GM18498 (cell line): ENCODE measurements at regions not wholly inside any gene's neighbourhood (a gene's known extent, or its start where the extent isn't known, plus 50 kb on each side); places are given as distances from the start of the nearest gene placed in this dataset.
"Not testable (repeated sequence)": the region's sequence is repeated elsewhere in the genome, so short reads cannot be mapped to it uniquely, and the experiment has no call there.

Source experiments
- ATAC-seq: cut with Tn5 transposase; IDR thresholded peaks from one replicate; pipeline ENCODE4 v1.9.1; 2021; ENCODE audit warnings: mild to moderate bottlenecking, moderate library complexity; ENCODE audit not compliant: unreplicated experiment

DNA sequence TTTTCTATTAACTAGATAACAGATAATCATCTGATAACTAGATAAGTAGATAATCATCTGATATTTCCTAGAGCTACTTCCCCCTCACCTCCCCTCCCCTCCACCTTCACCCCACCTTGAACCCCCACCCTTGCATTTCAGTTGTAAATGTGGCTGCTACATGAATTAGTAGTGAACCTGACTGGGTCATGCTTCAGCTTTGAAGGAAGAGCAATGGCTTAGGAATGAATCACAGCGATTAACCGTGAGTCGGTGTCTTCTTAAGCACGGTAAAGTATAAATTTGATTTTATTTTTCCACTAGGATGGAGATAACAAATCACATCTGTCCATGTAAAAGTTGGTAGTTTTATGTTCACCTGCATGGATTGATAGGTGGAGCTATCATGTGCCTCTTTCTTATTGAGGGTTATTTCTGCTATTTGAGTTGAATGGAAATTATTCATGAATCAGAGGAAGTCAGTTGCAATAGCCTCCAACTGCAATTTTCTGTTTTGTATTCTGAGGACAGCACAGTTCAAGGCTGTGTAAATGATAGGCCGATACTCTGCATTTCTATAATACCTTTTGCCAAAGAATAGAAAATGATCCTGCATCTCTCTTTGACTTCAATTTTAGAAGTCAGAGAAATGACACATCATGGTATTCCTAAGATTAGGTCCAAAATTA, 235.0 kb downstream of the PTGER3 start:
- ATAC-seq: no peak

DNA sequence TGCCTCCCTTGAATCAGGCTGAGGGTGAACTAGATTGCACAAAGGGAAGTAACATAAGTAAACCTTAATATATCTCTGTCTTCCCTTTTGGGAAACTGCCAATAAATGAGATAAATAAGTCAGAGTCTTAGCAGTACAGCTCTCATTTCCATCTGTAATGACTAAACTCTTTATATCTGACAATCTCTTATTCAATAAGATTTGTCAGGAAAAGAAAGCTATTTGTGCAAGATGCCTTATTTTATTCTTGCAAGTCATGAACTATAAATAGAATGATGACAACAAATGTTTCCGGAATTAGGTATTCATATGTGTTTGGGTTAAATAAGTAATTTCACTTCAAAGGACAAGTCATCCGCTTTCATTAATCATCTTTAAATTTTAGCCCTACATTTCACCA, 229.2 kb downstream of the PTGER3 start:
- ATAC-seq: no peak

DNA sequence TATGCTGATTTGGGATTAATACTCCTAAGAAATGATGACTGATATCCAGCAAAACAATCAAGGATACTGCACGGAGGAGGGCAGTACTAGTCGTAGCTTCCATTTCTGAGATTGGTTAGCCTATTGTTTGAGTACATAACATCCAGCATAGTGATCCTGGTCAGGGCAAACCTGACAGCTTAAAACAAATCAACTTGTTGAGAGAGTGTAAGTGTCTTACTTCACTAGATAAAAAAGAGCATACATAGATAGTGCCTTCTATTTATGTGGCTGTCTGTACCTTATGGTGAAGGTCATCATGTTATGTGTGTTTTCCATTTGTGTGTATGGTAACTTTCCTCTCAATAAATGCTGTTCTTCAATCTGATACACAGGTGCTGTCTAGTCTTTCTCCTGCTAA, 228.4 kb downstream of the PTGER3 start:
- no peak for ATAC-seq

DNA sequence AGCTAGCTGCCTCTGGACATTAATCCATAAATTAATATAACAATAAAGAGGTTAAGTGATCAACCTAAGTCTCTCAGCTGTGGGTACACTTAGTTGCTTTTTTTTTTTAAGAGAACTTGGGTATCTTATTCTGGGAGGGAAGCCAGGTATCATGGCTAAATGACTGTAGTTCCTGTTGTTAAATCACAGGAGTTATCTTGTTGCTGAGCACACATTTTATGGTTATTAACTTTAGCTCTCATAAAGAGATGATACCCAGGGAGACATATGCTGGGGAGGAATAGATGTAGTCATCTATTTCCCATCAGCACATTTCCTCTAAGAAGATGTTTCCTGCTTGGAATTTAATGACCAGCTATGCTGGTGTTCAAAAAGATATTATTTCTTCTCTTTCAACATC, 227.8 kb downstream of the PTGER3 start:
- ATAC-seq: no peak

DNA sequence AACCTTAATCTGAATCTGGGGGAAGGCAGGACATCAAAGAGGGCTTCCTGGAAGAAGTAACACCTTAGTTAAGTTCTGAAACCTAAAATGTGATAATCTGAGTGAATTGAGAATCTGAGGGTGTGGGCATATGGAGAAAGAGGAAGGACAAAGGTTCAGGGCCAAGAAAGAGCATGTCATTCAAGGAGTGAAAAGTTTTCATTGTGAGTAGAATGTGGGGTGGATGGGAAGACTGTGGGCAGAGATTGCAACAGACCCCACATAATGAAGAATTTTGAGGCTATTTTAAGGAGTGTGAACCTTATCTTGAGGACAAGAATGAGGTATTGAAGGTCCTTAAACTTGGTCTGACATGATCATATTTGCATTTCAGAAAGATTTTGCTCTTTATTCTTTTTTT, 227.2 kb downstream of the PTGER3 start:
- no peak for ATAC-seq

DNA sequence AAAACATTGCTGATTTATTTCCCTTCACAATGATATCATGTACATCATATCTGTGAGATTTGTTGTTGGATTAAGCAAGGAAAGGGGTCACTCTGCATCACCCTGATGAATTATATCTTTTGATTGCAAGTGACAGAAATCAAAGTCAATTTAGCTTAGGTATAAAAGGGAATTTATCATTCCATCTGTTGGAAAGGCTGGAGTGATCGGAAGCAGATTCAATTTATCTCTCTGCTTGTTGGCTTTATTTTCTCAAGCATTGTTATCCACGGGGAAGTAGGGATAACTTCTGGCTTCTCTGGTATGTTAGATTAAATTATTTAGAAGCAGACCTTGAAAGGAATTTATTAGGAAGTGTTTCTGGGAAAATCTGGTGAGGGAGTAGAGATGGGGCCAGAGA, 226.6 kb downstream of the PTGER3 start:
- no peak for ATAC-seq

DNA sequence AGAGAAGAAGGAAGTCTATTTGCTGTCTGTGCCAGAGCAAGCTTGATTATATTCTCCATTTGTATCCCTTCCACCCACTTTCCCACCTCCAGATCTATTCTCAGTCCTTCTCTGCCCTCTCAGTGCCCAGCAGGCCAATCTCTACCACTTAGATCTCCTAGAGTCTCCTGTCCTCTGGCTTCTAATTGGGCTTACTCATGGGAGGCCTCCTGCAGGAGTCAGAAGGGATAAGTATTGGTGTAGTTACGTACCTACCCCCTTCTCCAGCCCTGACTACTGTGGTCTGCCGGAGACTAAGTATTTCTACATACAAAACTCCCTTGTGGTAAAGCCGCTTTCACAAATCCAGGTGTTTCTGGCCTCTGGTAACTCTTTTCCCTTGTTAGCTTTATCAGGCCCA, 221.2 kb downstream of the PTGER3 start:
- no peak for ATAC-seq

DNA sequence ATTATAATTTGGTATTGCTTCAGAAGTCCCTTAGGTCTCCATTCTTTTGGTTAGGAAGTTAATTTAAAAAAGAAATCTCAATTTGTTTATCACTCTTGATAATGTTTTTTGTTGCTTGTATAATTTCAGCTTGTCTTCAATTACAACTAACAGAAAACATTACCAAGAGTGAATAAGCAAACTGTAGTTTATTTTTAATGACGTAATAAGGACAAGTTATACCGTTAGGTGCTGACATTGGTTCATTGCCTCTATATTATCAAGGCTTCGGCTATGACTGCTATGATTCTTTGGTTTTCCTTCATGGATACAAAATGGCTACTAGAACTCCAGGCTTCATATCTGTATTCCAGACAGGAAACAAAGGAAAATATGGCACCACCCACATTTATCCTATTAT, 220.6 kb downstream of the PTGER3 start:
- no peak for ATAC-seq

DNA sequence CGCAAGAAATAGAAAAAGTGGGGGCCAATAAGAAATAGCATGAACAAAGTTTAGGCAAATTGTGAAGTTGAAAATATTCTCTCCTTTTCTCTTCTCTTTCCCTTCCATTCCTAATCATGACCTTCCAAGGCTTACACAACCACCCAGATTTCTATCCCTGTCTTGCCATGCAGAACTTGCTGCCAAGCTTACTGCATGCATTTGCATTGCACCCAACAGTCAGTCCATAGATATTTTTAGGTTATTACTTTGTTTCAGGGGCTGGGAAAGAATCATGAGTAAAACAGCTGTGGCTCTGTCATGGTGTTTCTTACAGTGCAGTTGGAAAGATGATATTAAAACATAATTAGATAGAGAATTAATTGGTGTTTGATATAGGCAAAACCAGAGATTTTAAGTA, 219.4 kb downstream of the PTGER3 start:
- ATAC-seq: no peak

DNA sequence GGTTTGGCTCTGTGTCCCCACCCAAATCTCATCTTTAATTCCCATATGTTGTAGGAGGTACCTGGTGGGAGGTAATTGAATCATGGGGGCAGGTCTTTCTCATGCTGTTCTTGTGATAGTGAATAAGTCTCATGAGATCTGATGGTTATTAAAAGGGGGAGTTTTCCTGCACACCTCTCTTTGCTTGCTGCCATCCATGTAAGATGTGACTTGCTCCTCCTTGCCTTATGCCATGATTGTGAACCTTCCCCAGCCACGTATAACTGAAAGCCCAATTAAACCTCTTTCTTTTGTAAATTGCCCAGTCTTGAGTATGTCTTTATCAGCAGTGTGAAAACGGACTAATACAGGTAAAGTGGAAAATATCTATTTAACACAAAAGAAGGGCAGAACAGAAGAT, 213.3 kb downstream of the PTGER3 start:
- not testable (repeated sequence) for ATAC-seq

DNA sequence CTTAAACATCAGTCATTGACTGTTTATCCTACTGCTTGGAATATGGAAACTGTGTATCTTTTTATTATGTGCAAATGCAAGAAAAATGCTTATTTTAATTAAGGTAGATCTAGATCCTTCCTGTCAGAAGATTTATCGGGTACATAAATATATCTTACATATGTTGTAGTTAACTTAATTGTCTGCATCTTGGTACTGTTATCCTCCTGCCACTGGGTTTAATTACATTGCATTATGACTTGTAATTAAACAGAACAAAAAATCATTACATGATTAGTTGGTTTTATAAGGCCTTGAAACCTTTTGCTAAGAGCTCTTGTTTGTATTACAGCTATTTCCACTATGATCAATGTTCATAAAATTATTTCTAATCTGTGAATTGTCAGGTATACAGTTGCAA, 211.2 kb downstream of the PTGER3 start:
- no peak for ATAC-seq

DNA sequence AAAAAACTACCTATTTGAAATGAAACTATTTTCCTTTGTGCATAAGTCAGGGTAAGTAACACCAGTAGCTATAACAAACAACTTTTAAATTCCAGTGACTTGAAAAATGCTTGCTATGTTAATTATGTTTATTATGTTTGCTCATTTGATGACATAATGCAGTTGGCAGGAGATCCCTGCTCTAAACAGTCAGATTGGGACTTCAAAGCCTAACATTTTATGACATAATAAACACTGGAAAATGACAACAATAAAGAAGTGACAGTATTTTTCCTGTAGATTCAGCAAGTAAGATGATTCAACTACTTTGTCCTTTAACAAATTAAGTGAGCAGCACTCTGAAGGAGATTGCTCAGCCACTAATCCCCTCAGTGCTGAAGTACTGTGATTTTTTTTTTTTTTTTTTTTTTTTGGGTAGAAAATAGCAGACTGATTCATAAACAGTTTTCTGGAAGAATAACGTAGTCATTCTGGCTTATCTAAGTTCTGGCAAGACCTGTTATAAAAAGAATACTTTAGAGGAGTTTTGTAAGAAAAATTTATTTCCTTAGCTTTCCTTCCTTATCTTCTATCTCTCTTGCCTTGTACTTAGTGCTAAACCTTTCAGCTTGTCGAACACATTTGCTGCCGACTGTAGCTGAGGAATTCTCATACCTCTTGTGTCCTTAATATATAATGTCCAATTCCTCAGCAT, 207.2 kb downstream of the PTGER3 start:
- ATAC-seq: no peak

DNA sequence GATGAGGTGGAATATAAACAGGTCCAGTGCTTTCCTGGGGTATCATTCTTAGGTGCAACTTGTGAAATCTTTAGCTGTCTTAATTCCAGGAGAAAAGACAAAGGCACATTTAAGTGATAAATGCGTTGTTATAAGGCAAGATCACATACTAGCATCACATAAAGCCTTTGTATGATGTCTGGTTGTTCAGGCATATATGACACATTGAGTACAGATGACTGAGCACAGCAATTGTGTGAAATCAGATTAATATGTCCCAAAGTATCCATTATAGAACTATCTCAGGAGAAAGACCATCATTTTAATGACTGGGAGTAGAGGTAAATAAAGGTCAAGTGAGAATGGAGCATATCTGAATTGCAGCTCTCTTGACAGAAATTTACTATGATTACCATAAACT, 205.1 kb downstream of the PTGER3 start:
- no peak for ATAC-seq

DNA sequence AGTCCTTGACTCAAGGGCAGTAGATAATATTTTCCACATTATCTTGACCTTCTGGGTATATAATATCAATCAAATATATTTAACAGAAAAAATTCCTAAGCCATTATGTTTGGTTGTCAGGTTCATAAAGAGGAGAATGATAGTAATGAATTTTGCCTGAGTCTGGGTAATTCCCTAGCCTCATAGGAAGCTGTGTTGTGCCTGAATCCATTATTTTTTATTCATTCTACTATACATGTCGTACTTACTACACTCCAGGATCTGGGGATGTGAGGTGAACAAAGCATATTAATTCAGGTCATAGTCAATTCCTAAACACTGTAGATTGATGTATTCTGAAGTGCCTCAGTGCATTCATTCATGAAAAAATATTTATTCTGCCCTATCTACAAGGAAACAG, 204.2 kb downstream of the PTGER3 start:
- ATAC-seq: no peak

DNA sequence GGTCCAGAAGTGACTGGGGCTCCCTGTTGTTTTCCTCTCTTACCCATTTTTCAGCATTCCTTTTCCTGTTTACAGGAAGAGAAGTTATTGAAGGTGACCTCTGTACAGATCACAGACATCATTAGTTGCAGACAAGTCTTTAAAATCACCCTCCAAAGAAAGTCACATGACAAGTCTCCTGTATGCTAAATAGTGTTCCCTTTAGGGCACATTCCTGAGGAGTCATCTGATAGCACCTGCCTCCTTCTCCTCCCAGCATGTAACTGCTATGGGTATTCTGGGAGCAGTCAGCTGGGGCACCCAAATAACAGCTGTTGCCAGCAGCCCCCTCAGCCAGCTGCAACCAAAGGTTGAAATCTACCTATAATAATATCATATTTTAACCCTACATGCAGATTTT, 200.6 kb downstream of the PTGER3 start:
- no peak for ATAC-seq

DNA sequence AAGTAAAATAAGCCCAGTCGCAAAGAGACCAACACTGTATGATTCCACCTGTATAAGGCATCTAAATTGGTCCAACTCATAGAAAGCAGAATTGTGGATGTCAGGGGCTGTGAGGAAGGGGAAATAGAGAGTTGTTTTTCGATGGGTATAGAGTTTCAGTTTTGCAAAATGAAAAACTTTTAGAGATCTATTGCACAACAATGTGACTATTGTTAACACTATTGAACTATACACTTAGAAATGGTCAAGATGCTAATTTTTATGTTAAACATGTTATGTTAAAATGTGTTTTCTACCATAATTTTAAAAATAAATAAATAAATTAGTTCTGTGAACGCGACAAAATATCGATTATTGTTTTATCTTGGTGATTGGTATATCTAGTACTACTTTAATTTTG, 192.4 kb downstream of the PTGER3 start:
- ATAC-seq: no peak

DNA sequence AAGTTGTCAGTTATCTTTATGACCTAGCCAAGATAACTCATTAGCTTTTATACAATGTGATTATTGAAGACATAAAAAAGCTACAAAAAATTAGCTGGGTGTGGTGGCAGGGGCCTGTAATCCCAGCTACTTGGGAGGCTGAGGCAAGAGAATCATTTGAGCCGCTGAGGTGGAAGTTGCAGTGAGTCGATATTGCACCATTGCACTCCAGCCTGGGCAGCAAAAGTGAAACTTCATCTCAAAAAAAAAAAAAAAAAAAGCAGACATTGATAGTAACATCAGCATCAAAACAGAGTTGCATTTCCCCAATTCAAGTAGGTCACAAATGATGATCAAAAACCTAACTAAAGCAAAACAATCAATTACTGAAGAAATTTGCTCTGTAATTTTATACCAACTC, 191.4 kb downstream of the PTGER3 start:
- no peak for ATAC-seq

DNA sequence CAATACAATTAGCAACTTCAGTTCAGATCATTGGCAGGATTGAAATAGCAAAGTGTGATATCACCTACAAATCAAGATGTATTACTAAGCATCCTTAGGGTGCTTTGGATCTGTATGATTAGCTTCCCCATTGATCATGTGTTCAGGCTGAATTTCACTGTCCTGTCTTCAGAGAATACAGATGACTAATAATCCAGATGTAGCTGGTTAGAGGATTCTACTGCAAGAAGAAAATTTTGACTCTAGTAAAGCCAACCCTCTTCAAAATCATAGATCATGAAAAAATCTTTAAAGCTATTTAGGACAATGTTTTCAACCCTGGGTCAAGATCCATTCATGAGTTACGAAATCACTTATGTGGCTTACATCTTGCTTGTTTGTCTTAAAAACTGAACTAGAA, 184.4 kb downstream of the PTGER3 start:
- no peak for ATAC-seq

DNA sequence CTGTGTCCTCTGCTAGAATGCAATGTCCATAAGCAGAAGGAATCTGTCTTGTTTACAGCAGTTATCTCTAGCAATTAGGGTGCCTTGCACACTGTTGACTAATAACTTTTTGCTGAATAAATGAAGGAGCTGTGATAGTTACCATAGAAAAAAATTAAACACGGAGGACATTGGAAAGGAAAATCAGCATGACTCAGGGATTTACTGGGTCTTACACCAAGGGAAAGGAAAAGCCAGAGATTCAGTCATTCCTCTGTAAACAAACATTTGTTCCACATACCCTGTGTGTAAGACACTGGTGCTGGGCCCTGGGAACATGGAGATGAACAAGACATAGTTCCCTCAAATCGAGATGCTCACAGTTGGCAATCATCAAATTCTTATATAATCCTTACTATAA, 183.3 kb downstream of the PTGER3 start:
- no peak for ATAC-seq

DNA sequence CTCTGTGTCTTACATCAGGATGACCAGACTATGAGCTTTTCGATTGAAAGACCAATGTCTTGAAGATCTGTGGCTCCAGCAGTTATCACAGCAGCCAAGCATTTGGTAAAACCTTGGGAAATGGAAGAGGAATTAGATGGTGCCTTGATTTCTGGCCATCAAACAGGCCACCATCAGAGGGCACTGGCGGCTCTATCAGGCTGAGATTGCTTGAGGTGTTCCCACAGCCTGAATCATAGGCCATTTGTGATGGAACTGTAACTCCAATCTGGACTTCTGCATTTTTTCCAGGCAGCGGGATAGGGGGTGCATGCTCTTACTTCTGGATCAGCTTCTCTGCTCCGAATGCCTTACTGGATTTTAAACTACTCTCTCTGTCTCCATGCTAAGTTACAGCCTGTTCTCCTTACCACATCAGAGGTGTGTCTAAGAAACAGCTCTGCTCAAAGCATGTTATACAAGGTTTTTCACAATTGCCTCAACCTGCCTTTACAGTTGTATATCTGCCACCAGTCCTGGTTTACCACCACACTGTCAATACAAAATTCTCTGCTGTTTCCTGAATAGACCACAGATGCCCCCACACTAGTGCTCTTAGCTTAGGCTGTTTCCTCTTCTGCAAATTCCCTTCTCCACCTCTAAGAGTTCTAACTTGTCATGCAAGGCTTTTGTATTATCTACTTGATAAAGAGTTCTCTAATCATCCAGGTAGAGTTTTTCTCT, 180.9 kb downstream of the PTGER3 start:
- ATAC-seq: no peak

DNA sequence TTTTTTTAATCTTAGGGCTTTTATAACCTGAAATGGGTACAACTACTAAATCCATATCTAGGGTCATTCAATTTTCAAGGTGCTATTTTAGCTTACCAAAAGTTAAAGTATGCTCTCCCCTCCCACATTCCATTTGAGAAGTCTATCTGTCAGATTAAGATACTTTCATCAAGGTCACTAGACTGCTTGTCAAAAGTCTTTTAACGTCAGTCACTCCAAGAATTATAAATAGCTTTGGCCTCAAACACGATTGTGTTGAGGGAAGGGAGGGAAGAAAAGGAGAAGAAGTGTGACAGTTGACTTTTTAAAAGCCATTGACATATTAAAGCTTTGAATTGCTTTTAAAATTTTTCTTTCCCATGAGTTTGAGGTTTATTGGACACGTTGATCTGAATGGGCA, 175.8 kb downstream of the PTGER3 start:
- ATAC-seq: no peak

DNA sequence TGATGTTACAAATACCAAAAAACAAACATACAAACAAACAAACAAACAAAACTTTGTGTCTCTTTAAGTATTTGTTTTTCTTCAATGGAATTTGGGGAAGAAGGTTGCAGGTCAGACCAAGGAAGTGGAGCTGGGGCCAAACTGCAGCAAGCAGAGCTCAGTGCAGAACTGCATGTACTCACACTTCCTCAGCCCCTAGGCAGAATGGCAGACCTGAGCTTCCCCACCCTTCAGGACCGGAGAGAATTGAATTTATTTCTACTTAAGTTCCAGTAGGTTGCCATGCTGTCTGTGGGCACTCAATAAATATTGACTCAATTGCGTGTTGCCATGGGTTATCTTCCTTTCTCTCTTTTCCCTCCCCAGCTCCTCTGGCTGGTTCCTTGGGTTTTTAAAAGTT, 173.6 kb downstream of the PTGER3 start:
- ATAC-seq: no peak
